Activated naive CD8-positive, alpha-beta T cell treated with anti-CD3 and anti-CD28 coated beads, Interleukin-2, amount 50 U/mL, for 24 hours (primary cell): ENCODE measurements at regions not wholly inside any gene's neighbourhood (a gene's known extent, or its start where the extent isn't known, plus 50 kb on each side); places are given as distances from the start of the nearest gene placed in this dataset.

Source experiments
- ATAC-seq: fragments of 150-1000 bp; cut with Tn5 transposase; one replicate; pipeline ENCODE4 v1.10.0; 2021
- DNase-seq: peaks from one replicate; pipeline ENCODE4 v3.0.0; 2021
- H3K27ac Mint-ChIP-seq: one replicate; pipeline ENCODE4 v1.8.0; 2021; ENCODE audit warnings: mild to moderate bottlenecking, mixed read lengths
- H3K27me3 Mint-ChIP-seq: one replicate; pipeline ENCODE4 v1.8.0; 2021; ENCODE audit warnings: mixed read lengths
- H3K36me3 Mint-ChIP-seq: one replicate; pipeline ENCODE4 v1.8.0; 2021; ENCODE audit warnings: low read depth, mixed read lengths
- H3K4me1 Mint-ChIP-seq: one replicate; pipeline ENCODE4 v1.8.0; 2021; ENCODE audit warnings: mixed read lengths
- H3K4me3 Mint-ChIP-seq: one replicate; pipeline ENCODE4 v1.8.0; 2021; ENCODE audit warnings: mild to moderate bottlenecking, moderate library complexity, mixed read lengths
- H3K9me3 Mint-ChIP-seq: one replicate; pipeline ENCODE4 v1.8.0; 2021; ENCODE audit warnings: mixed read lengths

DNA sequence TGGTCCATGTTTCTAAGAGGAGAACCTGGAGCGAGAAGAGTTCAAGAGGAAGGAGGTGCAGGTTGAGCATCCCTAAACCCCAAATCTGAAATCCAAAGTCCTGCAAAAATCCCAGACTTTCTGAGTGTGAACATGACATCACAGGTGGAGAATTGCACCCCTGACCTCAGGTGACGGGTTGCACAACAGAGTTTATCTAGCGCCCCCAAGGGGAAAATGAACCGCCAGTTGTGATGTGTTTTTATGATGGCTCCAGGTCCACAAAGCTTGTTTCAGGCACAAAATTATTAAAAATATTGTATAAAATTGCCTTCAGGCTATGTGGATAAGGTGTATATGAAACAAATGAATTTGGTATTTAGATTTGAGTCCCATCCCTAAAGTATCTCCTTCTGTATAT, 420.0 kb downstream of the GABRB3 start:
- DNase-seq (no peak), ATAC-seq (no peak)
- peaks cover 5% of the 10 kb centered on the region for H3K9me3 Mint-ChIP-seq
- no peak overlapping the region for H3K27ac Mint-ChIP-seq
- no peaks in the 10 kb centered on the region for H3K4me1 Mint-ChIP-seq
- H3K4me3 Mint-ChIP-seq: no peak overlapping the region
- H3K36me3 Mint-ChIP-seq: no peaks in the 10 kb centered on the region
- H3K27me3 Mint-ChIP-seq: no peaks in the 10 kb centered on the region

DNA sequence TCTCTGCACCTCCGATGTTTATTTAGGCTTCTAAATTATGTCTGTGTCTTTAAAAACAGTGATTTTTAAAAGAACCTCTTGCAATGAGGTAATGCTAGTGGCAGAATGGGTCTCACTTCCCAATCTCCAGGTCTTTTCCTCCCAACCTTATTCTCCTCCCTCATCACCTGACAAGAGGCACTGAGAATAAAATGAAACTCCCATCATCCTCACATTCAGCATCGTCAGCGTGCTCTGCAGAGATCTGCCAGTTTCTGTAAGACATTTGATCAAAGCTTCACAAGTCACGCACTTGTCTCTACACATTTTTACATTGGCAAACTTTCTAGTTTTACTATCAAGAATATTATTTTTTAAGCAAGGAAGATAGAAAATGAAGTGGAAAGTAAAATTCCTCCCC, 420.5 kb downstream of the GABRB3 start:
- no peak for DNase-seq
- H3K9me3 Mint-ChIP-seq: peaks cover 10% of the 10 kb centered on the region
- ATAC-seq: no peak

DNA sequence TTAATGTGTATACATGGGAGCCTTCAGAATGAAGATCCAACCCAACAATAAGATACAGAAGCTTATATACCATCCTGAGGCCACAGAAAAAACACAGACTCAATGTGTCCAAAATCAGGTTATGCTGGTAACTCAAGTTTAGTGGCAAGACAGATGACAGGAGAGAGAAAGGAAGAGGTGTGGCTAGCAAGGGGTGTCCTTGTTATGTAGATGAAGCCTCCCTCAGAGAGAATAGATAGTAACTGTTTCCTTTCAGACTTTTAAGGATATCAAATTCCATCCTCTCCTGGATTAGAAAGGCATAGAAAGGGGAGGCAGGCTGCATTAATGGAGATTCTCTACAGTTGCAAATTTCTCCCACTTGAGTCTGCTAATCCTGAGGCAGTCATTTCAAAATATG, 447.4 kb downstream of the GABRB3 start:
- H3K4me1 Mint-ChIP-seq: no peaks in the 10 kb centered on the region
- ATAC-seq (no peak), DNase-seq (no peak)
- no peaks in the 10 kb centered on the region for H3K36me3 Mint-ChIP-seq
- H3K4me3 Mint-ChIP-seq: no peak overlapping the region
- no peaks in the 10 kb centered on the region for H3K27me3 Mint-ChIP-seq
- no peaks in the 10 kb centered on the region for H3K9me3 Mint-ChIP-seq
- H3K27ac Mint-ChIP-seq: no peak overlapping the region

More for the DNA sequence above, 420.5 kb downstream of the GABRB3 start:
- no peak overlapping the region for H3K4me3 Mint-ChIP-seq
- H3K27ac Mint-ChIP-seq: no peak overlapping the region
- H3K4me1 Mint-ChIP-seq: no peaks in the 10 kb centered on the region
- H3K27me3 Mint-ChIP-seq: no peaks in the 10 kb centered on the region
- no peaks in the 10 kb centered on the region for H3K36me3 Mint-ChIP-seq

- Mint-ChIP-seq H3K4me3 (no peak overlapping the region), H3K9me3 (no peaks in the 10 kb centered on the region), H3K27me3 (no peaks in the 10 kb centered on the region), H3K36me3 (no peaks in the 10 kb centered on the region), H3K27ac (no peak overlapping the region), H3K4me1 (no peaks in the 10 kb centered on the region)
- no peak for DNase-seq
- no peak for ATAC-seq
Observed at GRCh38 chr15:26323566-26323965, 449.3 kb downstream of the GABRB3 start.

- Mint-ChIP-seq H3K9me3 (no peaks in the 10 kb centered on the region), H3K27me3 (no peaks in the 10 kb centered on the region), H3K27ac (no peak overlapping the region), H3K4me3 (no peak overlapping the region), H3K36me3 (no peaks in the 10 kb centered on the region), H3K4me1 (no peaks in the 10 kb centered on the region)
- DNase-seq (no peak), ATAC-seq (no peak)
Observed at GRCh38 chr15:26318689-26319088, 454.2 kb downstream of the GABRB3 start.

DNA sequence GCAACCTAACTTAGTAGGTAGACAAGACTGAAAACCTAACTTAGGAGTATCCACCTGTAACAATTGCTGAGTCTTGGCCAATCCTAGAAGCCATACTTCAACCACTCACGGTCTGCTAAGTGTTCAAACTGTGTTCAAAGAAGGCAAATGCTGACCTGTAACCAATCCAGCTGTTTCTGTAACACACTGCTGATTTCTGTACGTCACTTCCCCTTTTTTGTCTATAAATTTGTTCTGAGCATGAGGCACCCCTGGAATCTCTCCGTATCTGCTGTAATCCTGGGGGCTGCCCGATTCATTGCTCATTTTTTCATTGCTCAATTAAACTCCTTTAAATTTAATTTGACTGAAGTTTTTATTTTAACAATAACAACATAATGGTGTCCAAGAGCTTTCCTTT, 451.4 kb upstream of the ATP10A start:
- DNase-seq (no peak), ATAC-seq (no peak)
- no peaks in the 10 kb centered on the region for H3K4me1 Mint-ChIP-seq
- H3K27ac Mint-ChIP-seq: no peak overlapping the region
- no peaks in the 10 kb centered on the region for H3K36me3 Mint-ChIP-seq
- H3K27me3 Mint-ChIP-seq: no peaks in the 10 kb centered on the region
- H3K9me3 Mint-ChIP-seq: peaks cover 4% of the 10 kb centered on the region
- no peak overlapping the region for H3K4me3 Mint-ChIP-seq

DNA sequence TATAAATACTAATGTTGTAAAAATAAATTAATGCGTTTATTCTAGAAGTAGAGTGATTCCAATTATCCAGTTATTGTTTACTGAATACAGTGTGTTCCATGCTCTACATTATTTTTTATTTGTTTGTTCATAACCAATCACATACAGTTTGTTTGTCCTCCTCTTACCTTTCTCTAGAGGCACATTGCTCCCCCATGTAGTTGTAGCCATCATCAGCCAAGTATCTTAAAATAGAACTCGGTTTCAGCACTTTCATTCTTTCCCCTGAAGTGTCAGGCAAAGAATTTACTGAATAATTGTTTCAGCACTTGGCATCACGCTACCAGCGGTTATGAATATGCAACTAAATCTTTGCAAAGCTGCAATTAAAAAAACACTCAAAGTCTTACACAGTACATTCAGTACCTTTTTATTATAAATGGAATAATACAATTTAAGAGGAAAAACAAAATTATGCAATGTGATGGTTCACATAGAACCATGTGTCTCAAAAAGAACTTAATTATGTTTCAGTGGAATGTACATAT, 448.6 kb upstream of the ATP10A start:
- H3K4me1 Mint-ChIP-seq: no peaks in the 10 kb centered on the region
- no peak for ATAC-seq
- H3K36me3 Mint-ChIP-seq: peaks cover 3% of the 10 kb centered on the region
- no peak for DNase-seq
- H3K27ac Mint-ChIP-seq: no peak overlapping the region
- H3K27me3 Mint-ChIP-seq: no peaks in the 10 kb centered on the region
- H3K4me3 Mint-ChIP-seq: no peak overlapping the region
- peaks cover 15% of the 10 kb centered on the region for H3K9me3 Mint-ChIP-seq

DNA sequence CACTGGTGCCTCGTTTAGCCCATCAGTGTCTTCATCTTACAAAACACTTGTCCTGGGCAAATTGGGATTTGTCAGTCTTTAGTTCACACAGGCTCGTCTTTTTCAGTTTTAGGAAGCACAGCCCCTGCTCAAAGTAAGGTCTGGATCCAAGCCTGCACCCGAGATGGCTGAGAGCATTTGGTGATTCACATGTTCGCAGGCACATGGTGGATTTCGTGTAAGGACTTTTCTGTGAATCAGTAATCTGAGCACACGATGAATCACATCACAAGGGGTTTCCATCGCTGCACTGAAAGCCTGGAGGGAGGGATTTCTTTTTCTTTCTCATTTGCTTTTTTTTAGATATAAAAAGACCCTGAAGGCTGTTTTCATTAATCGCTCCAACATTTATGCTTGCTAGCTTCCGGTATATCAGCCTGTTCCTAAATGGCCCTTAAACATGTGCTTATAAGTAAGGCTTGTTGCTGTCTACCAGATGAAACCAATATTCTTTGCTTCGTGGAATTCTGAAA, 435.6 kb upstream of the ATP10A start:
- Mint-ChIP-seq H3K27me3 (no peaks in the 10 kb centered on the region), H3K9me3 (no peaks in the 10 kb centered on the region), H3K36me3 (no peaks in the 10 kb centered on the region), H3K27ac (no peak overlapping the region), H3K4me1 (no peaks in the 10 kb centered on the region), H3K4me3 (no peak overlapping the region)
- DNase-seq (no peak), ATAC-seq (no peak)

GRCh38 chr15:26298010-26298658, 435.0 kb upstream of the ATP10A start:
- H3K4me1 Mint-ChIP-seq: no peaks in the 10 kb centered on the region
- H3K36me3 Mint-ChIP-seq: no peaks in the 10 kb centered on the region
- no peak overlapping the region for H3K4me3 Mint-ChIP-seq
- no peaks in the 10 kb centered on the region for H3K27me3 Mint-ChIP-seq
- DNase-seq (no peak), ATAC-seq (no peak)
- no peaks in the 10 kb centered on the region for H3K9me3 Mint-ChIP-seq
- H3K27ac Mint-ChIP-seq: no peak overlapping the region

- no peaks in the 10 kb centered on the region for H3K4me1 Mint-ChIP-seq
- no peak overlapping the region for H3K27ac Mint-ChIP-seq
- H3K9me3 Mint-ChIP-seq: peaks cover 12% of the 10 kb centered on the region
- H3K36me3 Mint-ChIP-seq: no peaks in the 10 kb centered on the region
- ATAC-seq: no peak
- DNase-seq: no peak
- H3K4me3 Mint-ChIP-seq: no peak overlapping the region
- H3K27me3 Mint-ChIP-seq: peaks cover under 1% of the 10 kb centered on the region
Observed at GRCh38 chr15:26295336-26296085, 432.4 kb upstream of the ATP10A start.

DNA sequence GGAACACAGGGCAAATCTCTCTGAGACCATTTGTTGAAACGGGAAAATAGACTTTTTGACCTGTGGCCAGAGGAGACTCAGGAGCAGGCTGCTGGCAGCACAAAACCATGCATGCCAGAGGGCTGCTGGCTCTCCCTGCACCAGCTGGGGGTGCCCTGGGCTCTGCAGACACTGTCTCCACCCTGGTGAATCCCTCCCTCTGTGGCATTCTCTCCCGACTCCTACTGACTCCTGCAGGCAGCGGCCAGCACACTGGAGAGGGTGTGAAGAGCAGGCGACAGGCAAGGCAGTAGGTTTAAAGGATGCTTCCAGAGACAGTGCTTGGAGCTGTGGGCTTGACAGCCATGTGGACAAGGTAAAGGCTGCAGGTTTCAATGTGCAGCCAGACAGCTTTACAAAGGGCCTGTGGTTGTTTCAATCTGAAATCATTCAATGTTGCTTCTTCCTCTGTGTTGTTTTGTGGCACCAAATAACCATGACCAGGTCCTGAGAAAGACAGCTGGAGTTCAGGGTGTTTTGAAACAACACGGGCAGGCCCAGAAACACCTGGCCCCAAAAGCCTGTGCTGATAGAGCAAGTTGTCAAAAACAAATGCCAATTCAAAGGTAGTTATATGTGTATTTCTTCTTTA, 431.0 kb upstream of the ATP10A start:
- no peak overlapping the region for H3K27ac Mint-ChIP-seq
- H3K27me3 Mint-ChIP-seq: peaks cover 1% of the 10 kb centered on the region
- no peaks in the 10 kb centered on the region for H3K4me1 Mint-ChIP-seq
- ATAC-seq (no peak), DNase-seq (no peak)
- H3K36me3 Mint-ChIP-seq: no peaks in the 10 kb centered on the region
- H3K9me3 Mint-ChIP-seq: peaks cover 14% of the 10 kb centered on the region
- no peak overlapping the region for H3K4me3 Mint-ChIP-seq

DNA sequence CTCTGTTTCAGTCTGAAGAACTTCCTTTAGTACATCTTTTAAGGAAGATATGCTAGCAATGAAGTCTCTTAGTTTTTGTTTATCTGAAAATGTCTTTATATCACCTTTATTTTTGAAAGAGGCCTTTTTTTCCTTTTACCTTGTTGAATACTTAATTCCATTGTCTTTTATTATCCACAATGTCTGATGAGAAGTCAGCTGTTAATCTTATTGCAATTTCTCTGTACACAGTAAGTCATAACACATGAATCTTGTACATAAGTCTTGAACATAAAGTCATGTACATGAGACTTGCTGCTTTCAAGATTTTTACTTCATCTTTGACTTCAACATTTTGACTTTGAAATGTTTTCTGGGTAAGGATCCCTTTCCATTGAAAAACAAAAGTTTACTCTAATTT, 424.3 kb upstream of the ATP10A start:
- DNase-seq: no peak
- Mint-ChIP-seq H3K36me3 (no peaks in the 10 kb centered on the region), H3K27me3 (peaks cover 3% of the 10 kb centered on the region), H3K4me3 (no peak overlapping the region), H3K27ac (no peak overlapping the region), H3K4me1 (no peaks in the 10 kb centered on the region), H3K9me3 (peaks cover 42% of the 10 kb centered on the region)
- no peak for ATAC-seq

- no peaks in the 10 kb centered on the region for H3K4me1 Mint-ChIP-seq
- H3K9me3 Mint-ChIP-seq: peaks cover 4% of the 10 kb centered on the region
- H3K36me3 Mint-ChIP-seq: no peaks in the 10 kb centered on the region
- H3K27ac Mint-ChIP-seq: no peak overlapping the region
- no peak overlapping the region for H3K4me3 Mint-ChIP-seq
- no peak for DNase-seq
- ATAC-seq: no peak
- H3K27me3 Mint-ChIP-seq: no peaks in the 10 kb centered on the region
Observed at GRCh38 chr15:26280281-26280680, 417.2 kb upstream of the ATP10A start.

DNA sequence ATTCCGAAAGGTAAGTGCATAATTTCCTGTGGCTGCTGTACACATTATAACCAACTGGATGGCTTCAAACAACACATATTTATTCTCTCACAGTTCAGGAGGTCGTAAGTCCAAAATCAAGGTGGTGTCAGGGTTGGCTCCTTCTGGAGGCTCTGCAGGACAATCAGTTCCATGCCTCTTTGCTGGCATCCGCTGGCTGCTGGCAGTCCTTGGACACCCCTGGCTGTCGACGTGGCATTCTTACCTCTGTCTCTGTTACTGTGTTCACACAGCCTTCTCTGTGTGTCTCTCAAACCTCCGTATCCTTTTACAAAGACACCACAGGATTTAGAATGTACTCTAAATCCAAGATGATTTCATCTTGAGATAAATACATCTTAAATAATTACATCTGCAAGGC, 398.8 kb upstream of the ATP10A start:
- H3K9me3 Mint-ChIP-seq: no peaks in the 10 kb centered on the region
- ATAC-seq: no peak
- H3K27ac Mint-ChIP-seq: no peak overlapping the region
- DNase-seq: no peak
- no peak overlapping the region for H3K4me3 Mint-ChIP-seq
- peaks cover 7% of the 10 kb centered on the region for H3K27me3 Mint-ChIP-seq
- H3K4me1 Mint-ChIP-seq: no peaks in the 10 kb centered on the region
- no peaks in the 10 kb centered on the region for H3K36me3 Mint-ChIP-seq

DNA sequence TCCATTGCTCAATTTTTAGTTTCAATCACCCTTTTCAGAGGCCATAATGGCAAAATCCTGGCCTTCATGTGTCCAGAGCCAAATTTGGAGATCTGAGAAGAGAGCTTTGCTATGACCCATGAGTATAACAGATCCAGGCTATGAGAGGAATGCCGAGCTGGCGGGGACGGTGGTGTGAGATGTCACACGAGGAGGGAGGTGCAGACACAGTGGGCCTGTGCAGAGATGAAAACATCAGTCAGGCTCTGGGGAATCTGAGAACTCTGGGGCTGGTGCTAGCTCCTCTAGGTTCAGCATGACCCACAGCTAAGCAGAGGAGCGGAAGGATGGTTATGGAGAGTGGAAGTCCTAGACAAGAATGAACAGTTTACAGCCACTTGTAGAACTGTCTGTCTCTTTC, 398.3 kb upstream of the ATP10A start:
- Mint-ChIP-seq H3K4me1 (no peaks in the 10 kb centered on the region), H3K27me3 (peaks cover 7% of the 10 kb centered on the region), H3K27ac (no peak overlapping the region), H3K36me3 (no peaks in the 10 kb centered on the region), H3K9me3 (no peaks in the 10 kb centered on the region), H3K4me3 (no peak overlapping the region)
- DNase-seq (no peak), ATAC-seq (no peak)
